Epithelial cell of esophagus (primary cell): ENCODE measurements at regions not wholly inside any gene's neighbourhood (a gene's known extent, or its start where the extent isn't known, plus 50 kb on each side); places are given as distances from the start of the nearest gene placed in this dataset.

Experiments used
- DNase-seq: peaks from one replicate; pipeline ENCODE4 v3.0.0; 2010; ENCODE audit warnings: low read depth
- H3K4me3 ChIP-seq: 2 replicates; pipeline ENCODE4 v1.5.1; 2011; ENCODE audit warnings: mild to moderate bottlenecking, low read length, control low read depth
- TF ChIP-seq, protein P1 (sequence below): IDR thresholded peaks from 2 replicates; pipeline ENCODE4 v1.5.1; 2011; ENCODE audit warnings: low read depth, mild to moderate bottlenecking, low read length, control low read depth, inconsistent platforms; ENCODE audit not compliant: insufficient read depth; ENCODE audit errors: missing control alignments

DNA sequence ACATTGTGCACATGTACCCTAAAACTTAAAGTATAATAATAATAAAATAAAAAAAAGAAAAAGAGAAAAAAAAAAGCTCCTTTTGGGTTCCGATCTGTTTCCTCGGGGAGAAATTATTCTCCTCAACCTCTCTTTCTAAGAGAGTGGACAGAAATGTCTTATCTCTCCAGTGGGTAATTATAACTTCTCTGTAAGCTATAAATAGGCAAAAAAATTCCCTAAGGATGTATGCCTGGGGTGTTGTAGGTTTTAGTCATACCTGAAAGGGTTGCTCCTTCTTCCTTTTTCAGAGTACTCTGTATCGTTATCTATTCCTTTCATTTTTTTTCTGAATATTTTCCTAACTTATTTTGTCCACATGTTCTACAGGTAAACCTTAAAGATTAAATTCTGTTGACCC lies 169.7 kb upstream of the PTPRK start:
- TF ChIP-seq, protein P1, sequence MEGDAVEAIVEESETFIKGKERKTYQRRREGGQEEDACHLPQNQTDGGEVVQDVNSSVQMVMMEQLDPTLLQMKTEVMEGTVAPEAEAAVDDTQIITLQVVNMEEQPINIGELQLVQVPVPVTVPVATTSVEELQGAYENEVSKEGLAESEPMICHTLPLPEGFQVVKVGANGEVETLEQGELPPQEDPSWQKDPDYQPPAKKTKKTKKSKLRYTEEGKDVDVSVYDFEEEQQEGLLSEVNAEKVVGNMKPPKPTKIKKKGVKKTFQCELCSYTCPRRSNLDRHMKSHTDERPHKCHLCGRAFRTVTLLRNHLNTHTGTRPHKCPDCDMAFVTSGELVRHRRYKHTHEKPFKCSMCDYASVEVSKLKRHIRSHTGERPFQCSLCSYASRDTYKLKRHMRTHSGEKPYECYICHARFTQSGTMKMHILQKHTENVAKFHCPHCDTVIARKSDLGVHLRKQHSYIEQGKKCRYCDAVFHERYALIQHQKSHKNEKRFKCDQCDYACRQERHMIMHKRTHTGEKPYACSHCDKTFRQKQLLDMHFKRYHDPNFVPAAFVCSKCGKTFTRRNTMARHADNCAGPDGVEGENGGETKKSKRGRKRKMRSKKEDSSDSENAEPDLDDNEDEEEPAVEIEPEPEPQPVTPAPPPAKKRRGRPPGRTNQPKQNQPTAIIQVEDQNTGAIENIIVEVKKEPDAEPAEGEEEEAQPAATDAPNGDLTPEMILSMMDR = no peak
- H3K4me3 ChIP-seq = no peak overlapping the region
- DNase-seq = no peak

DNA sequence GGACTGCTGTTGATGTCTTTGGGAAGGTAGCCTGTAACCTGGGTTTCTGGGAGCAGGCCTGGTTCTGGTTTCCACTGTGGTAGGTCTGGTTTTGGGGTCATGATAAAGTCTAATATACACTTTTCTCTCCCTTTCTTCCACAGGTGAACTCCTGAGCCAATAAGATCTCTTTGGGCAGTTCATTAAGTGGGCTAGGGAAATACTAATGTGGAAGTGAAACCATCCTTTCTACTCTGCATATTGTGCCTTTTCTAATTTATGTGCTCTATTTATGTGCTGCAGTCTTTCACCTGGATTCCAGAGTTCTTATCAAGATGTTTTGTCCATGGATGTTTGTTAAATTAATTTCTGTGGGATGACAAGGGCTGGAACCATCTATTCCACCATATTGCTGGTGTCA lies 165.7 kb upstream of the PTPRK start:
- no peak overlapping the region for H3K4me3 ChIP-seq
- no peak for DNase-seq
- TF ChIP-seq, protein P1 = no peak

DNA sequence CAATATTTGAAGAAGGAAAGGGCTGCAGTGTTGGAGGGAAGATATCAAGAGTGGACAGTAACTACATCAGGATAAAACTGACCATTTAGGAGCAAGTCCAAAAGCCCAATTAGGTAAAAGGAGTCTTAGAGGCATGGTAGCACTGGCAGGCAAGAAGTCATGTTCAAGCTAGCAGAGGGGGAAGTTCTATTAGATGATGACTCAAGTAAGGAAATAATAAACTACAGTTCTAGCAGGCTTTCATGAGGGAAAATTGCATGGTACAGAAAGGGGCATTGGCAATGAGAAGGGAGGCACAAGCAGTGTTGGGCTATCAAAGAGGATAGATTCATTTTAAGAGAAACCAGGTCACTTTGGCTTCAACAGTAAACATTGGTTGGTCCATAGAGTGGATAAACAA lies 156.1 kb upstream of the PTPRK start:
- no peak overlapping the region for H3K4me3 ChIP-seq
- peak; percentile 57 for DNase-seq
- TF ChIP-seq, protein P1 = no peak

DNA sequence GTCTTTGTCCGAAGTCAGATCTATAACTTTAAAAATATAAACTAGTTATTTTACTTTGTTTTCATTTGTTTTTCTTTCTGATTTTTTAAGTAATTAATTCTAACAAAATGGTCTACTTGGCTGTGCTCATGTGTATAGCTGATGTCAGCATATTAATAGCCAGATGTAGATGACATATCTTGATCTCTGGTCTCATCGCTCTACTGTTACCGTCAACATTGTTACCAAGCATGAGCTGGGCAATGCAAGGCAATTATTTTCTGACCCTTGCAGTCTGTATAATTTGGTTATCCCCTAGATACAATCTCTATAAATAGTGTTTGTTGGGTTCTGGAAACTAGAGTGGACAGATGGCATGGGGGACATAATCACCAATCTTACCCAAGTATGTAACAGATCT lies 151.6 kb upstream of the PTPRK start:
- DNase-seq = no peak
- TF ChIP-seq, protein P1 = no peak
- no peak overlapping the region for H3K4me3 ChIP-seq

DNA sequence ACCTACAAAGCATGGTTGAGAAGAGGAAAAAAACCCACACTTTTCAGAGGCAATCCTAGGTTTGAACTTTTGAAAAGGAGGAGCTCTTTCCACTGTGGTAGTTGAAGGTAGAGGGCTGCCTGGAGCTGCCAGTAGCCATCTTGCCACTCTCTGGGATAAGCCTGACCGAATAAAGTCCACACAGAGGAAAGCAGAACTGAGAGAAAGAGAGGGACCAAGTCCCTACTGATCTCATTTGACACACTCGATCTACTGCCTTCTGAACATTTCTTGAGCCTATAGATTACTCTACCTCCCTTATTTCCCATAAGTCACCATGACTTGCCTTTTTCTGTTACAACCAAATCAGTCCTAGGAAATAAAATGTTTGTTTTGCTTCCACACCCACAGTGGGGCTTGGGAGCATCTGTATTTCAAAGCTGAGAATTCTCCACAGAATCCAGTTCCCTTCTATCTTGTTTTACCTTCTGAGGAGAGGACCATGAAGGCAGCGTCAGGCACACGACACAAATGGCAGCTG lies 147.0 kb upstream of the PTPRK start:
- TF ChIP-seq, protein P1 = no peak
- DNase-seq = no peak
- H3K4me3 ChIP-seq = no peak overlapping the region

DNA sequence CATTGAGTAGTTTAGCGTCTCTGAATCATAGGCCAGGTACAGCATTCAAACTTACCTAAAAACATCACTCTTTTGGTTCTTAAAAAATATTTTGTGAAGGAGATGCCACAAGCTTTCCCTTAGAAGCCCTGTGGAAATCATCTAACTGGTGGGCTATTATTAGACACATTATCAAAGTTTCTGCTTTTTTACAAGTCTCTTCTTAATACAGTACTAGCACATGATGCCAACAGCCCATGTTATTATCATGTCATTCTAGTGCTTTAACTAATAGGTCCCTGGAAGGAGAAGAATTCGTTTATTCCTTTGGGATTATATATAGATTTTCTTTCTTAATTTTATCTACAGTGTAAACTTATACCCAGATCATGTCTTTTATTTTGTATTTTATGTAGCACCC lies 146.0 kb upstream of the PTPRK start:
- no peak for DNase-seq
- no peak overlapping the region for H3K4me3 ChIP-seq
- TF ChIP-seq, protein P1 = no peak

DNA sequence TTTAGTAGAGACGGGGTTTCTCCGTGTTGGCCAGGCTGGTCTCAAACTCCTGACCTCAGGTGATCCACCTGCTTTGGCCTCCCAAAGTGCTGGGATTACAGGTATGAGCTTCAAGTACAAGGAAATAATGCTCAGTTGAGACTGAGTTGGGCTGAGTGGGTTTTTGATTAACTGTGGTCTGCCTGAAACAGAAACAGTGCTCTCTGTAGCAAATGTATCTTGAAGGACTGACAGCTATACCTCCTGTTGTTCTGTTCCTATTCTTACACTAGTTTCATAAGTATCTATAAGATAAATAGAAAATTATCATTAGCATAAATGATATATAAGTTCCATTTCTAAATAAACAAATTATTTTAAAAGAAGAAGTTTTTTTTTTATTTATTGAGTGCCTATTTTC lies 142.8 kb upstream of the PTPRK start:
- TF ChIP-seq, protein P1 = no peak
- H3K4me3 ChIP-seq = no peak overlapping the region
- DNase-seq = no peak
